Natural killer cell treated with Interleukin-12 subunit alpha and Interleukin-12 subunit beta and Interleukin-15 and Interleukin-18, amount 100 ng/mL, for 72 hours (primary cell): ENCODE measurements at regions not wholly inside any gene's neighbourhood (a gene's known extent, or its start where the extent isn't known, plus 50 kb on each side); places are given as distances from the start of the nearest gene placed in this dataset.
"Not testable (repeated sequence)": the region's sequence is repeated elsewhere in the genome, so short reads cannot be mapped to it uniquely, and the experiment has no call there.

ENCODE experiments used
- ATAC-seq, 2 donors: fragments of 150-1000 bp; cut with Tn5 transposase in 1 of 2; sonication (Bioruptor Pico), chemical (Tn5 transposase) in 1 of 2; 2 replicates each; pipeline ENCODE4 v1.10.0; 2021
- DNase-seq: peaks from one replicate; pipeline ENCODE4 v3.0.0; 2022; ENCODE audit warnings: low spot score
- H3K27ac Mint-ChIP-seq, 2 donors: 1 replicate in 1 of 2; 2 replicates in 1 of 2; pipeline ENCODE4 v1.8.0; 2022; ENCODE audit warnings: mixed read lengths in 2 of 2, mild to moderate bottlenecking in 1 of 2, moderate library complexity in 1 of 2
- H3K27me3 Mint-ChIP-seq, 2 donors: 1 replicate in 1 of 2; 2 replicates in 1 of 2; pipeline ENCODE4 v1.8.0; 2022; ENCODE audit warnings: mixed read lengths in 2 of 2
- H3K36me3 Mint-ChIP-seq: one replicate; pipeline ENCODE4 v1.8.0; 2022; ENCODE audit warnings: mixed read lengths
- H3K4me1 Mint-ChIP-seq, 2 donors: 1 replicate in 1 of 2; 2 replicates in 1 of 2; pipeline ENCODE4 v1.8.0; 2022; ENCODE audit warnings: low read depth in 2 of 2, mixed read lengths in 2 of 2, mild to moderate bottlenecking in 1 of 2
- H3K4me3 Mint-ChIP-seq: one replicate; pipeline ENCODE4 v1.8.0; 2022; ENCODE audit warnings: mixed read lengths
- H3K9me3 Mint-ChIP-seq: 2 replicates; pipeline ENCODE4 v1.8.0; 2022; ENCODE audit warnings: mixed read lengths

DNA sequence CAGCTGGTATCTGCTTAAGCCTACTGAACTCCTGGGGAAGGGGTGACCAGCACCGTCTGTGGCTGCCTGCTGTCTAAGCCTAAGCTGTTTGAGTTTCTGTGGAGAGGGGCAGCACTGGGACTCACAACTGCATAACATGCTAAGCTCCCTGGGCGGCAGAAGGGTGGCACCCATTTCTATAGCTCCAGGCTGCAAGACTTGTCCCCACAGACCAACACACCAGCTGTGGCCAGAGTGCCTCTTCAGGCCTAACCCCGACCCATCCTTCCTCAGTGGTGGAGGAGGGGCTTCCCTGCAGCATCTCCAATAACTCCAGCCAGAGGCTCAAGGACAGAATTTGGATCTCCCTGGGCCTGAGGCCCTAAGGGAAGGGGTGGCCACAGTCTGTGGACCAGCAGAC lies 464.1 kb downstream of the SEMA3D start:
- Mint-ChIP-seq H3K36me3 (peaks cover 14% of the 10 kb centered on the region), H3K9me3 (peaks cover 14% of the 10 kb centered on the region), H3K27me3 (no peaks in the 10 kb centered on the region), H3K4me3 (no peak overlapping the region), H3K27ac (no peak overlapping the region), H3K4me1 (no peaks in the 10 kb centered on the region)
- ATAC-seq (no peak), DNase-seq (no peak)

DNA sequence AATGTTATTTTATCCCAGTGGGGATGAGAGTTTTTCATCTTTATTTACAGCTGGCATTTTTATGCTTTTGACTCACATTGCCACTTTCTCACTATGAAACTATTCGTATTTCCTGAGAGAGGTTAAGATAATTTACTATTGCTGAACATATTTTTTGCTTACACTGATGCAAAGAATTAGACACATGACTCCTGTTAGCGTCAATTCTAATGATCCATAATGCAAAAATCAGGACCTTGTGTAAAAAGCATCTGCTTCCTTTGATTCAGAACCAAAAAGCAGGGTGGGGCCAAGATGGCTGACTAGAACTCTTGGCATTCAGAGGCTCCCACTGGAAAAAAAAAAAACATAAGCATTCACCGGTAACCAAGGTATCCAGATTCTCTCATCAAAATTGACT lies 464.8 kb downstream of the SEMA3D start:
- Mint-ChIP-seq H3K27ac (no peak overlapping the region), H3K4me3 (no peak overlapping the region), H3K4me1 (no peaks in the 10 kb centered on the region), H3K27me3 (no peaks in the 10 kb centered on the region), H3K9me3 (peaks cover 19% of the 10 kb centered on the region), H3K36me3 (peaks cover 18% of the 10 kb centered on the region)
- no peak for DNase-seq
- ATAC-seq = no peak

DNA sequence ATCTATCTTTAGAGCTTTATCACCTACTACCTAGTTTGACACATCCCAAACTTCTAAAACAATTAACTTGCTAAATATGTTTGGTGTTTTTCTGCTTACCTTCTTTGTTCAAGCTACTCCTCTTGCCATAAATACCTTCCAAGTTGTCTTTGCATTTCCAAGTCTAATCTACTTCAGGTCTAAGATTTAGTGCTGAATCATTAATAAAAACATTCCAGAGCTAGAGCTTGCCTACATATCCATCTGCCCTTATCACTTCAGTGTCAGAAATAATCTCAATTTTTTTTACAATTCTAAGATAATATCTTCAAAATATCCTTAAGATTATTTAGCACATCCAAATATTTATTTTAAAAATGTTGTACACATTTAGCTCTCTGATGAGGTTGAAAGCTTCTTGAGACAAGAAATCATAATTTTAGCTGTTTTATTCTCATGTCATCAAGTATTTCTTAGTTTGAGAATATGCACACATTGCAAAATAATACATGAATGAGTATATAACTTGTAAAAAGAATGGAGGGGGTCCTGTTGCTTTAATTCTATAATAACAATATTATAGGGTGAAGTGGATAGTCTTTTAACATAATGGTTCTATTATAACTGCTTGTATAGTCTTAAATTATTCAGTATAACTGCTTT lies 466.3 kb downstream of the SEMA3D start:
- ATAC-seq (no peak), DNase-seq (no peak)
- Mint-ChIP-seq H3K4me1 (no peaks in the 10 kb centered on the region), H3K27ac (no peak overlapping the region), H3K4me3 (no peak overlapping the region), H3K27me3 (no peaks in the 10 kb centered on the region), H3K9me3 (peaks cover 19% of the 10 kb centered on the region), H3K36me3 (peaks cover 17% of the 10 kb centered on the region)

DNA sequence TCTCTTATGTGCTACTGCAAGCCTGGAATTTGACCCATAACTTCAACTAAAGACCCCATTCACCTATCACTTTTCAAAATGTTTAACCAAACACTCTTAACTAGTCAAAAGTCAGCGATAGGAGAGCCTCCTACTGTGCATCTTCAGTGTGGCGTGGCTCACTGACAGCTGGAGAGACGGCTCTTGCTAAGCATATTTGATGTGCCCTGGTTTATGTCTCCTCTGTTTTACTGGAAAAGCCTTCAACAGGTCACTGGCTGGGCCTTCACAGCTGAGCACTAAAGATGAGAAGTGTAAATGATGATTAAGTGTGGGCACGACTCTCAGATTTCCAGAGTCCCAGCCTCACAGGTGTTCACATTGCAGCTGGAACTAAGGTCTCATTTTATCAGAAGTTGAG lies 472.1 kb downstream of the SEMA3D start:
- Mint-ChIP-seq H3K27ac (no peak overlapping the region), H3K27me3 (no peaks in the 10 kb centered on the region), H3K4me3 (no peak overlapping the region), H3K36me3 (peaks cover 10% of the 10 kb centered on the region), H3K9me3 (peaks cover 17% of the 10 kb centered on the region), H3K4me1 (no peaks in the 10 kb centered on the region)
- DNase-seq (no peak), ATAC-seq (no peak)

DNA sequence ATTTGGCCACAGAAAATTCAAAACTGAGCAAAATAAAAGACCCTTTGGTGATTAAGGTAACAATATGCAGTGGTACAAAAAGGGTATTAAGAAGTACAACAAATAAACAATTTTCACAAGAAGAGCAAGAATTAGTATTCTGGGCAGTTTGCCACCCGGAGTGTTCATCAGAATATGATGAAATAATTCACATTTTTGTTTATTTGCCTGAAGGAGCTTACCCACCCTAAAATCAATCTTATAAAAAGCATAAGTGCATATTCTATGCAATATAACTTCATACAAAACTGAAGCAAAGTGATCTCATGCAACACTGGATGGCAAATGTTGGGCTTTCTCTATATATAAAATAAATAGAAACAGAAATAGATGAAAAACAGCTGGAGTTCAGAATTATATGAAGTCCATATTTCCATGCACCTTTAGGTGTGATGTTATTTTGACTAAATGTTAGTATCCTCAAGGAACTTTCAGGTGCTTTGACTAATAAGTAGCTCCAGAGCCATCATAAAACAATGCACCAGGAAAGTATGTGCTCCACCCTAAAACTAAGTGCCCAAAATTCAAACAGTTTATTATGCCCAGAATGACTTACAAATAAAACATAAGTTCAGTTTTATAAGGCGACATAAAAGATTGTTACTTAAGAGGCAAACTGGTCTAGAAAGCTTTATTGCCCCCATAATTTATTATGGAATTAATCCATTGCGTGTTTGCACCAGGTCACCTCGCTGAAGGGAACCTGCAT lies 474.3 kb downstream of the SEMA3D start:
- H3K36me3 Mint-ChIP-seq = peaks cover 7% of the 10 kb centered on the region
- H3K27ac Mint-ChIP-seq = no peak overlapping the region
- H3K4me1 Mint-ChIP-seq = no peaks in the 10 kb centered on the region
- H3K27me3 Mint-ChIP-seq = no peaks in the 10 kb centered on the region
- no peak overlapping the region for H3K4me3 Mint-ChIP-seq
- no peak for ATAC-seq
- DNase-seq = no peak
- H3K9me3 Mint-ChIP-seq = peaks cover 14% of the 10 kb centered on the region

DNA sequence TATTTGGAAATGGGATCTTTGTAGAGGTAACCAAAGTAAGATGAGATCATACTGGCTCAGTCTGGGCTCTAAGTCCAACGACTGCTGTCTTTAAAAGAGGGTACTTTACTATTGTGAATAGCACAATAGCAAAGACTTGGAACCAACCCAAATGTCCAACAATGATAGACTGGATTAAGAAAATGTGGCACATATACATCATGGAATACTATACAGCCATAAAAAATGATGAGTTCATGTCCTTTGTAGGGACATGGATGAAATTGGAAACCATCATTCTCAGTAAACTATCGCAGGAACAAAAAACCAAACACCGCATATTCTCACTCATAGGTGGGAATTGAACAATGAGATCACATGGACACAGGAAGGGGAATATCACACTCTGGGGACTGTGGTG lies 476.3 kb downstream of the SEMA3D start:
- not testable (repeated sequence) for H3K9me3 Mint-ChIP-seq, DNase-seq, H3K27me3 Mint-ChIP-seq

DNA sequence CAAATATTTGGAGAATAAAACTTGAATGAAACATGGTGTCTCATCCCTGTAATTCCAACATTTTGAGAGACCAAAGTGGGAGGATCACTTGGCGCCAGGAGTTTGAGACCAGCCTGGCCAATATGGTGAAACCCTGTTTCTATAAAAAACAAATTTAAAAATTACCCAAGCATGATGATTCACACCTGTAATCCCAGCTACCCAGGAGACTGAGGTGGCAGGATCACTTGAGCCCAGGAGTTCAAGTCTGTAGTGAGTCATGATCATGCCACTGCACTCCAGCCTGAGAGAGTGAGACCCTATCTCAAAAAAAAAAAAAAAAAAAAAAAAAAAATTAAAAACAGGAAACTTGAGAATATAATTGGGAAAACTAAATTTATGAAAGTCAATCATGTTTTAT lies 481.1 kb downstream of the SEMA3D start:
- no peak for ATAC-seq
- H3K4me1 Mint-ChIP-seq = no peaks in the 10 kb centered on the region
- no peaks in the 10 kb centered on the region for H3K36me3 Mint-ChIP-seq
- peaks cover 3% of the 10 kb centered on the region for H3K9me3 Mint-ChIP-seq
- no peak overlapping the region for H3K4me3 Mint-ChIP-seq
- H3K27ac Mint-ChIP-seq = no peak overlapping the region
- H3K27me3 Mint-ChIP-seq = no peaks in the 10 kb centered on the region
- DNase-seq = no peak

More for the DNA sequence above, 476.3 kb downstream of the SEMA3D start:
- H3K4me1 Mint-ChIP-seq, H3K27ac Mint-ChIP-seq, H3K36me3 Mint-ChIP-seq, ATAC-seq, H3K4me3 Mint-ChIP-seq: not testable (repeated sequence)

DNA sequence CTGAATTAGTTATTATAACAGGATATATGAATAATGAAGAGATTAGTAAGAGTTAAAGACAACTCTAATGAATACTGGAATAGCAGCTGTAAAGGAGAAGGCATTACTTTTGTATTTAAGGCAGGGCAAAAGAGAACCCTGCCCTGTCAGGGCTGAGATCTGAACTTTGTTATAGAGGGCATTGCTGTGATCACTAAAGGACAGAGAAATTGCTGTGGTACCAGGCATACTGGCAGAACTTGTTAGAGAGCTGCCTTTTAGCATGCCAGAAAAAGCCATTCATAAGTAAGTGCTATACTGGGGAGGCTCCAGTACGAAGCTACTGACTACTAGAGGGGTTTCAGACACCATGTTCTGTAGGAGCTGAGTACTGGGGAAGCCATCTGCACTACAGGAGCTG lies 481.8 kb downstream of the SEMA3D start:
- no peaks in the 10 kb centered on the region for H3K4me1 Mint-ChIP-seq
- no peak for ATAC-seq
- peaks cover 3% of the 10 kb centered on the region for H3K9me3 Mint-ChIP-seq
- H3K4me3 Mint-ChIP-seq = no peak overlapping the region
- no peak overlapping the region for H3K27ac Mint-ChIP-seq
- H3K36me3 Mint-ChIP-seq = no peaks in the 10 kb centered on the region
- DNase-seq = no peak
- no peaks in the 10 kb centered on the region for H3K27me3 Mint-ChIP-seq

DNA sequence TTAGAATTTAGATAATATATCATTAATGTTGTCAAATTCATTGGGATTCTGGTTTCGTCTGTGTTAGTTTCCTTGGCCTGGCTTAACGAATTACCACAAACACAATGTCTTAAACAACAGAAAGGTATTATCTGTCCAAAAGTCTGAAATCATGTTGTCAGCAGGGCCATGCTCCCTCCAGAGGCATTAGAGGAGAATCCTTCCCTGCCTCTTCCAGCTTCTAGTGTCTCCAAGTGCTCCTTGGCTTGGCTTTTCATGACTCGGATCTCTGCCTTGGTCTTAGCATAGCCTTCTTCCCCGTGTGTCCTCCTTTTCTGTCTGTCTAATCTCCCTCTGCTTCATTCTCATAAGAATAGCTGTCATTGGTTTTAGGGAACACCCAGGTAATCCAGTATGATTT lies 482.5 kb downstream of the SEMA3D start:
- ATAC-seq (no peak), DNase-seq (no peak)
- no peak overlapping the region for H3K27ac Mint-ChIP-seq
- H3K27me3 Mint-ChIP-seq = no peaks in the 10 kb centered on the region
- no peaks in the 10 kb centered on the region for H3K36me3 Mint-ChIP-seq
- peaks cover 3% of the 10 kb centered on the region for H3K9me3 Mint-ChIP-seq
- no peaks in the 10 kb centered on the region for H3K4me1 Mint-ChIP-seq
- no peak overlapping the region for H3K4me3 Mint-ChIP-seq

DNA sequence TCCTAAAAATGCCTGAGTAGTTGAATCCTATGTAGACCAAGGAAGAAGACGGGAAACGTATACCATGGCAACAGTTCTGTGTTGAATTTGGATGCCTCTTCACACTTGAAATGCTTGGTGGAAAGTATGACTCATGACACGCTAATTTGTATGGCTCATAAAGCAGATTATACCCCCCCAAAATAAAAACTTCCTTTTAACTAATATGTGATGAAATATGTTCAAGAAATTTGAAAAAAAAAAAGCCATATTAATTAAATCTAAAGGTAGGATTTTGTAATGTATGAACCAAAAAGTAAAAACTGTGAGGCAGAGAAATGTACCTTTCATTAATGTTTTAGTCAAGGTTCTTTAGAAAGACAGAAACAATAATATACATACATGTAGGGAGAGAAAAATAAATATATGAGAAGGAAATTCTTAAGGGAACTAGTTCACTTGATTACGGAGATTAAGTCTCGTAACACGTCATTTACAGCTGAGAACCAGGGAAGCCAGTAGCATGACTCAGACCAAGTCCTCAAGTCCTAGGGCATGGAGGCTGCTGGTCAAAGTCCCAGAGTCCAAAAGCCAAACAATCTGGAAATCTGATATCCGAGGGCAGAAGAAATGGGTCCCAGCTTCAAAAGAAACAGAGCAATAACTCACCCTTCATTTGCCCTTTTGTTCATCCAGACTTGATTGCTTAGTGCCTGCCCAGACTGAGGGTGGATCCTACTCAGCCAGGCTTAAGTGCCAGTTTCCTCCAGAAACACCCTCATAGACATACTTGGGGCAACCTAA lies 485.1 kb downstream of the SEMA3D start:
- Mint-ChIP-seq H3K4me1 (no peaks in the 10 kb centered on the region), H3K27ac (no peak overlapping the region), H3K9me3 (peaks cover 3% of the 10 kb centered on the region), H3K27me3 (no peaks in the 10 kb centered on the region), H3K4me3 (no peak overlapping the region), H3K36me3 (no peaks in the 10 kb centered on the region)
- ATAC-seq (no peak), DNase-seq (no peak)

DNA sequence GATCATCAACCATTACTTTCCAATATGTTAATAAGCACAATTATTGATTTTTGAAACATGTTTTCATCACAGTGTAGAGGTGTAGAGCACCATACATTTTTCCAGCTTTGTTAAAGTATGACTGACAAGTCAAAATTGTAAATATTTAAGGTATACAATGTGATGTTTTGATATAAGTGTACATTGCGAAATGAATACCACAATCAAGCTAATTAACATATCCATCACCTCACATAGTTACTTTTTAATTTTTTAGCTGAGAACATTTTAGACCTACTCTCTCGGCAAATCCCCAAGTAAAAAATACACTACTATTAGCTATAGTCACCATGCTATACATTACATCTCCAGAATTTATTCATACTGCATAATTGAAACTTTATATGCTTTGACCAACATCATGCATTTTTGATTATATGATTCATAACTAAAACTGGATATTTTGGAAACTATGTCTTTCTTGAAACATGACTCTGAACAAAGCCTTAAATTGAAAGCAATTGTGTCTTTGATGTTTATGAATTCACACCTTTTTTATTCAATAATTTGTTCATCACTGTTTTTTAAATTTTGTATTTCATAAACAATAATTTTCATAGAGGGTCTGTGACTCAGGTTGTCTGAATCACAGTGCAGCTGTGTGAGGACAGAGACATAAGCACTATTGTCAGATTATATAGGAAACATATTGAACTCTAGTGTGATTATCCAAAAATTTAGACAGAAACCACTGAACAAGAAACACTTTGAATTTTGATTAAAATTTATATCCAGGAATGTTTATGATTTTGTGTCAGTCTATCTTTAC lies 486.1 kb downstream of the SEMA3D start:
- peaks cover 3% of the 10 kb centered on the region for H3K9me3 Mint-ChIP-seq

DNA sequence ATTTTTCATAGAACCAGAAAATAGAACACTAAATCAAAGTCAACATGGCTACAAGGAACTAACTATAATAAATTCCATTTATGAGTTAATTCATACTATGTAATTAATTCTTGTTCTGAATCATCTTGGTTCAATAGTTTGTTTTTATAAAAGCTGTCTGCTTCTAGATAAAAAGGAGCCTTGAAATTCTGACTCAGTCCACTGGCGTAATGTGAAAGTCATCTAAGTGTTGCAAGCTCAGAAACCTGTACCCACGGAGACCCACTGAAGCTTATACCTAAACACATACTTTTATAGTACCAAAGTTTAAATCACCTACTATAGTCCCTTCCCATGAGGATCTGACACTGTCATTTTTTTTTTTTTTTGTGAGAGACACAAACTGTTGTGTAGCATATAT lies 489.4 kb downstream of the SEMA3D start:
- Mint-ChIP-seq H3K27me3 (no peaks in the 10 kb centered on the region), H3K9me3 (peaks cover 7% of the 10 kb centered on the region), H3K36me3 (peaks cover 4% of the 10 kb centered on the region), H3K4me1 (no peaks in the 10 kb centered on the region), H3K27ac (no peak overlapping the region), H3K4me3 (no peak overlapping the region)
- no peak for ATAC-seq
- DNase-seq = no peak

More for the DNA sequence above, 486.1 kb downstream of the SEMA3D start:
- Mint-ChIP-seq H3K4me1 (no peaks in the 10 kb centered on the region), H3K27ac (no peak overlapping the region), H3K36me3 (no peaks in the 10 kb centered on the region), H3K27me3 (no peaks in the 10 kb centered on the region), H3K4me3 (no peak overlapping the region)
- DNase-seq (no peak), ATAC-seq (no peak)

DNA sequence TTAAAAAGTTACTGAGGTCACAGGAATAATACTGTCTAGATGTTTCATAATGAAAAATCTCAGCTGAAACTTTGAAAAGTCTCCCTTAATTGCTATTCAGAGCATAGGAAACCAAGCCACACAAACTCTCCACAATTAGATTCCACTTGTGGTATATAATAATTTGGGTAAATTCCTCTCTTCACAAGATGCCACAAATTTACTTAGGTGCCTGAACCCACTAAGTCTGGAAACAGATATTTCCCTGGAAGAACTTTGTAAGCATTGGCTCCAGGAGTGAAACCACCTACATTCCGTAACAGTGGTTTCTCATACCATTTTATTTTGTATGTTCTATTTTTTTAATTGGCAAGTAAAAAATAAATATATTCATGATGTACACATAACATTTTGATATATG lies 493.4 kb downstream of the SEMA3D start:
- Mint-ChIP-seq H3K9me3 (peaks cover 17% of the 10 kb centered on the region), H3K4me3 (no peak overlapping the region), H3K27me3 (no peaks in the 10 kb centered on the region), H3K36me3 (peaks cover 9% of the 10 kb centered on the region), H3K27ac (no peak overlapping the region), H3K4me1 (no peaks in the 10 kb centered on the region)
- no peak for DNase-seq
- no peak for ATAC-seq
